Endothelial cell of umbilical vein (primary cell): ENCODE measurements at regions not wholly inside any gene's neighbourhood (a gene's known extent, or its start where the extent isn't known, plus 50 kb on each side); places are given as distances from the start of the nearest gene placed in this dataset.
"Not testable (repeated sequence)": the region's sequence is repeated elsewhere in the genome, so short reads cannot be mapped to it uniquely, and the experiment has no call there.

Experiments
- CTCF ChIP-seq, 2 donors: IDR thresholded peaks; 1 replicate in 1 of 2; 2 replicates in 1 of 2; pipeline ENCODE4 v1.5.1; 2011; ENCODE audit warnings: low read length in 2 of 2, mild to moderate bottlenecking in 2 of 2, moderate library complexity in 2 of 2, control low read depth in 1 of 2, inconsistent platforms in 1 of 2, low read depth in 1 of 2; ENCODE audit not compliant: insufficient read depth in 1 of 2; ENCODE audit errors: extremely low read depth in 1 of 2
- EZH2 ChIP-seq: IDR thresholded peaks from 2 replicates; pipeline ENCODE4 v1.6.1; 2012; ENCODE audit warnings: borderline replicate concordance, low read depth, mild to moderate bottlenecking, moderate library complexity, low read length, inconsistent platforms; ENCODE audit not compliant: severe bottlenecking
- GATA2 ChIP-seq: IDR thresholded peaks from 2 replicates; pipeline ENCODE4 v1.7.0; 2011; ENCODE audit warnings: low read depth, mild to moderate bottlenecking, moderate library complexity, mixed read lengths, low read length; ENCODE audit not compliant: insufficient read length, insufficient read depth
- MYC ChIP-seq: IDR thresholded peaks from one replicate; pipeline ENCODE4 v1.6.1; 2011; ENCODE audit warnings: mild to moderate bottlenecking, low read depth, low read length
- POLR2A ChIP-seq: IDR thresholded peaks from 2 replicates; pipeline ENCODE4 v1.6.1; 2012; ENCODE audit warnings: low read depth, mild to moderate bottlenecking, control low read depth, low read length
- POLR2AphosphoS5 ChIP-seq: IDR thresholded peaks from 2 replicates; pipeline ENCODE4 v1.6.1; 2012; ENCODE audit warnings: low read depth, mild to moderate bottlenecking, control low read depth, low read length, moderate library complexity; ENCODE audit not compliant: insufficient read depth

DNA sequence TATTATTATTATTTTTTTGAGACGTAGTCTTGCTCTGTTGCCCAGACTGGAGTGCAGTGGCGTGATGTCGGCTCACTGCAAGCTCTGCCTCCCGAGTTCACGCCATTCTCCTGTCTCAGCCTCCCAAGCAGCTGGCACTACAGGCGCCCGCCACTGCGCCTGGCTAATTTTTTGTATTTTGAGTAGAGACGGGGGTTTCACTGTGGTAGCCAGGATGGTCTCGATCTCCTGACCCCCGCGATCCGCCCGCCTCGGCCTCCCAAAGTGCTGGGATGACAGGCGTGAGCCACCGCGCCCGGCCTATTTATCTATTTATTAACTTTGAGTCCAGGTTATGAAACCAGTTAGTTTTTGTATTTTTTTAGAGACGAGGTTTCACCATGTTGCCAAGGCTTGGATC is 3901.0 kb upstream of the OR11H1 start:
- TF ChIP-seq POLR2AphosphoS5; MYC; CTCF (IDR thresholded peaks at IDR 0.05; ENCODE audit: extremely low read depth in 1 of 2, insufficient read depth in 1 of 2, low read depth in 1 of 2, low read length in 2 of 2); POLR2A; GATA2; EZH2: not testable (repeated sequence)
